Thoracic aorta (tissue), 2 donors: ENCODE measurements at regions not wholly inside any gene's neighbourhood (a gene's known extent, or its start where the extent isn't known, plus 50 kb on each side); places are given as distances from the start of the nearest gene placed in this dataset.

Experiments
- ATAC-seq: fragments of 150-250 bp; one replicate; pipeline ENCODE4 v1.8.0; 2017; ENCODE audit warnings: low read depth; ENCODE audit not compliant: insufficient number of reproducible peaks, low FRiP score
- DNase-seq: peaks from one replicate; pipeline ENCODE4 v3.0.0-alpha.2; 2020; ENCODE audit warnings: low spot score
- H3K27ac ChIP-seq, 2 donors: fragments of 200-600 bp; sonication (generic); 1 replicate in 1 of 2; 2 replicates in 1 of 2; pipeline ENCODE4 v1.5.1; 2016; ENCODE audit warnings: mild to moderate bottlenecking in 2 of 2, moderate library complexity in 2 of 2
- H3K27me3 ChIP-seq: fragments of 200-600 bp; sonication (generic); replicated peaks from 2 replicates; pipeline ENCODE4 v1.6.0; 2016; ENCODE audit warnings: mild to moderate bottlenecking; ENCODE audit not compliant: insufficient read depth
- H3K36me3 ChIP-seq: fragments of 200-600 bp; sonication (generic); one replicate; pipeline ENCODE4 v1.5.1; 2016
- H3K4me1 ChIP-seq, 2 donors: fragments of 200-600 bp; sonication (generic); 1 replicate in 1 of 2; 2 replicates in 1 of 2; pipeline versions ENCODE4 v1.5.1 to v1.6.0; 2016; ENCODE audit warnings: low read depth in 2 of 2, mild to moderate bottlenecking in 1 of 2; ENCODE audit not compliant: control insufficient read depth in 1 of 2
- H3K4me3 ChIP-seq: fragments of 200-600 bp; sonication (generic); 2 replicates; pipeline ENCODE4 v1.5.1; 2016; ENCODE audit warnings: mild to moderate bottlenecking
- H3K9me3 ChIP-seq: fragments of 200-600 bp; sonication (generic); 2 replicates; pipeline ENCODE4 v1.5.1; 2016
- CTCF ChIP-seq: fragments of 200-600 bp; sonication (generic); IDR thresholded peaks from one replicate; pipeline ENCODE4 v1.5.1; 2019; ENCODE audit warnings: antibody characterized with exemption

- H3K27me3 ChIP-seq, result no peaks in the 10 kb centered on the region
- DNase-seq (no peak), ATAC-seq (no peak)
- no peaks in the 10 kb centered on the region for H3K36me3 ChIP-seq
- no peak overlapping the region for H3K4me3 ChIP-seq
- peaks cover 0 to 10% of the 10 kb centered on the region in 2 donors for H3K4me1 ChIP-seq
- no peak overlapping the region for H3K27ac ChIP-seq
- TF ChIP-seq CTCF, result no peak
- no peaks in the 10 kb centered on the region for H3K9me3 ChIP-seq
These were observed 1366.5 kb upstream of the LRRTM3 start for GRCh38 chr10:65559369-65559768.

GRCh38 chr10:65565246-65565645 is 1360.6 kb upstream of the LRRTM3 start:
- Histone ChIP-seq H3K9me3 (no peaks in the 10 kb centered on the region), H3K4me1 (no peaks in the 10 kb centered on the region), H3K36me3 (no peaks in the 10 kb centered on the region), H3K27ac (no peak overlapping the region), H3K4me3 (no peak overlapping the region), H3K27me3 (no peaks in the 10 kb centered on the region)
- DNase-seq (no peak), ATAC-seq (no peak)
- TF ChIP-seq CTCF, result no peak

GRCh38 chr10:65566906-65567305 is 1358.9 kb upstream of the LRRTM3 start:
- H3K36me3 ChIP-seq, result no peaks in the 10 kb centered on the region
- H3K27ac ChIP-seq, result no peak overlapping the region
- H3K27me3 ChIP-seq, result no peaks in the 10 kb centered on the region
- ATAC-seq, result no peak
- H3K4me3 ChIP-seq, result no peak overlapping the region
- no peak for TF ChIP-seq CTCF
- H3K4me1 ChIP-seq, result peaks cover 0 to 7% of the 10 kb centered on the region in 2 donors
- H3K9me3 ChIP-seq, result no peaks in the 10 kb centered on the region
- no peak for DNase-seq

GRCh38 chr10:65570143-65571010 is 1355.5 kb upstream of the LRRTM3 start:
- Histone ChIP-seq H3K9me3 (no peaks in the 10 kb centered on the region), H3K27ac (no peak overlapping the region), H3K4me3 (peak overlapping the region; percentile 68), H3K4me1 (peaks cover 0 to 7% of the 10 kb centered on the region in 2 donors), H3K36me3 (no peaks in the 10 kb centered on the region), H3K27me3 (no peaks in the 10 kb centered on the region)
- TF ChIP-seq CTCF, result no peak
- DNase-seq, result no peak
- ATAC-seq, result no peak

GRCh38 chr10:65571011-65571570 is 1354.7 kb upstream of the LRRTM3 start:
- ATAC-seq (no peak), DNase-seq (no peak)
- TF ChIP-seq CTCF, result no peak
- no peaks in the 10 kb centered on the region for H3K36me3 ChIP-seq
- no peak overlapping the region for H3K27ac ChIP-seq
- no peaks in the 10 kb centered on the region for H3K9me3 ChIP-seq
- H3K4me1 ChIP-seq, result peaks cover 0 to 7% of the 10 kb centered on the region in 2 donors
- H3K27me3 ChIP-seq, result no peaks in the 10 kb centered on the region
- peak overlapping the region; percentile 68 for H3K4me3 ChIP-seq
